ENCODE measurements at regions not wholly inside any gene's neighbourhood (a gene's known extent, or its start where the extent isn't known, plus 50 kb on each side); places are given as distances from the start of the nearest gene placed in this dataset.
"Not testable (repeated sequence)": the region's sequence is repeated elsewhere in the genome, so short reads cannot be mapped to it uniquely, and the experiment has no call there.

GRCh38 chr2:34552337-34552736, 953.2 kb upstream of the FAM98A start:
- DNase-seq (ENCODE audit: low read depth in 2 of 2): no peak

- no peak for DNase-seq (ENCODE audit: low read depth in 2 of 2)
These were observed 950.7 kb upstream of the FAM98A start for GRCh38 chr2:34549710-34550345.

GRCh38 chr2:34547900-34548299, 948.8 kb upstream of the FAM98A start:
- DNase-seq (ENCODE audit: low read depth in 2 of 2): no peak

DNA sequence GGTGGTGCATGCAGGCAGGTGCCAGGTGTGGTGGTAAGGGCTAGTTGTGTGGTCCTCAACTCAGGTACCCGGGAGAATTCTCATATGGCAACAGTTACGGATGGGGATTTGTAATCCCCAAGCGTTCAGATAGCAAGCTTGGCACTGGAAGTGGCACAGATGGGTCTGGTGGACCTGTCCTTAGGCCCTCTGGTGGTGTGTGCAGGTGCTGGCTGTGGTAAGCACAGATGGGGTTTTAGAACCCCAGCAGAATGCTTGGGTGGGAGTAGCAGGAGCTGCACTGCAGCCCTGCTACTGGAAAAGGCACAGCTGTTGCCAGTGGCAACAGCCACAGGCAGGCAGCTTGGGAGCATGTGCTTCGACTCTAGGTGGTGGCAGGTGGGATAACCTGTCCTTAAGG, 948.2 kb upstream of the FAM98A start:
- no peak for DNase-seq (ENCODE audit: low read depth in 2 of 2)

- DNase-seq (ENCODE audit: low read depth in 2 of 2): no peak
These were observed 946.5 kb upstream of the FAM98A start for GRCh38 chr2:34545486-34546136.

DNA sequence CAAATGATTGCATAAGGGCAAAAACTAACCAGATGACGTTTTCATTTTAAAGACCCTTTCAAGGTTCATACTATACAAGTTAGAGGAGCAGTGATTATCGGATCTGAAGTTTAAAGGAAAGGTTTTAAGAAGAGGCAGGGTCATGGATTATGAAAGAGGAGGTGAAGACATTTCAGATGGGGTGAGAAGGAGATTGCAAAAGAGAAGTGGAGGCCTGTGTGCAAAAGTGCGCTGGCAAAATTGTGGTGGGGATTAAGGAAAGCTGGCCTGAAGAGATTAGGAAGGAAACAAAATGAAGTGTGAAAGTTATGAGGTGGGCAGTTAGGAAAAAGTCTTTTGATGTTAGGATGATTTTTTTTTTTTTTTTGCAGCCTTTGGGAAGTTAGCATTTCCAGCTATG, 935.7 kb upstream of the FAM98A start:
- no peak for DNase-seq (ENCODE audit: low read depth in 2 of 2)

- DNase-seq (ENCODE audit: low read depth in 2 of 2): no peak
These were observed 935.2 kb upstream of the FAM98A start for GRCh38 chr2:34534341-34534740.

DNA sequence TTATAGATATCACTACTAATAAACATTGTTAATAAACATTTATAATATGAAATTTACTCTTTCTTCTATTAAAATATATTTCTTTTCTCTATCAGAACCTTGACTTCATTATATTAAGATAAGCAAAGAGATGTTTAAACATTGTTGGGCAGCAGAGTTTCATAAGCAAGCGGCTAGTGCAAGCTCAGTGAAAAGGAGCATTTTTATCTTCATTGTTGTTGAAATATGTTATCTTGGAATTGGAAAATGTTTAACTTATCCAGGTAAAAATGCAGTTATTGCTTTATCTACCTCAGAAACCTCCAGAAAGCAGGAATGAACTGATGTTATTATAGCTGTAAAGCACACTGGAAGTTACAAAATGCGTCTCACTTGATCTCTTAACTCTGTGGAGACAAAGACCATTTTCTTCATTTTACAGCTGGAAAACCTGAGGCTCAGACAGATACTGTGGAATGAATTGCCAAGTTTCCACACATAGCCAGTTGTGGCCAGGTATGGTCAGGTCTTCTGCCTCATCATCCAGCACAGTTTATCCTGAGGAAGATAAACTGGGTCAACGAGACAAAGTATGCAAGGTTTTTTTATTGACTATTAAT, 934.6 kb upstream of the FAM98A start:
- DNase-seq (ENCODE audit: low read depth in 2 of 2): no peak

DNA sequence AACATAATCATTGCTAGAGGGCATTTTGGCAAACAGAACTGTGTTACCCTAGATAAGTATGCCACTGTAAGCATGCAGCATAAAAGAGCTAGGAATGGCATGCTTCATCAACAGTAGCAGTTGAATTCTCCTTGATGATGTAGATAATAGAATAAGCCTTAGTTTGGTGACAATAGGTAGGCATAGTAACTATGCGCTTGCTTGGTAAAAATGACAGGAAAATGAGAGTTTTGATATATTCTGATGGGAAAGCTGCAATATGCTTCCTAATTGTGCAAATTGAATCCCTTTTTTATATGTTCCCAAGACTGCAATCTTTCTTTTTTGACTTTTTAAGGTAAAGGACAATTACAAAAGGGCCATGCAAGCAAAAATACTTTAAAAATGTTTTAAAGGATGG, 930.9 kb upstream of the FAM98A start:
- no peak for DNase-seq (ENCODE audit: low read depth in 2 of 2)

- DNase-seq (ENCODE audit: low read depth in 2 of 2): no peak
These were observed 924.9 kb upstream of the FAM98A start for GRCh38 chr2:34523958-34524514.

DNA sequence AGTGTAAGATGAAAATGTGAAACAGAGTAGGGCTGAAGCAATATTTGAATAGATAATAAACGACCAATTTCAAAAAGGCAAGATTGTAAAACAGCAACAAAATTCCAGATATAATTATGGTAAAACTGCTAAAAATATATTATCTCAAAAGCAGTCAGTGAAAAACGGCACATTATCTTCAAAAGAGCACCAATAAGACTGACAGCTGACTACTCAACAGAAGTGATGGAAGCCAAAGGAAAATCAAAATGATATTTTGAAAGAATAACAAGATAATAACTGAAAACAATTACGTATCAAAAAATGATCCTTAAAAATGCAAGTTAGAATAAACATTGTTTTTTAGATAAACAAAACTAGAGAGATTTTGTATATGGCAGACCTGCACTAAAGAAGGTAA, 920.6 kb upstream of the FAM98A start:
- no peak for DNase-seq (ENCODE audit: low read depth in 2 of 2)

DNA sequence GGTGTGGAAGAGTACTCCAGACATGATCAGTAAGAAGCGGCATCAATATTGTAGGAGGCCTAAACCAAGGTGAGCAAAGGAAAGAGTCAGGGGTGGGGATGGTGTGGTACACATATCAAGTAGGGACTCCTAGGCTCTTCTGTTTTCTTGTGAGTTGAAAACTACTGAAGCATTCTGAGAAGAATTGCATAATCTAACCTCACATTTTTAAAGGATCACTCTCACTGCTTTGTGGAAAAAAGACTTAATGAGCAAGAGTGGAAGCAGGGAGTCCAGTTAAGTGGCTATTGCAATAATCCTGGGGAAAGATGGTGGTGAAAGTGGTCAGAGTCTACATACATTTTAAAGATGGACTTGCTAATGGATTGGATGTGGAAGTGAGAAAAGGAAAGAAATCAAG, 899.5 kb upstream of the FAM98A start:
- DNase-seq (ENCODE audit: low read depth in 2 of 2): no peak

DNA sequence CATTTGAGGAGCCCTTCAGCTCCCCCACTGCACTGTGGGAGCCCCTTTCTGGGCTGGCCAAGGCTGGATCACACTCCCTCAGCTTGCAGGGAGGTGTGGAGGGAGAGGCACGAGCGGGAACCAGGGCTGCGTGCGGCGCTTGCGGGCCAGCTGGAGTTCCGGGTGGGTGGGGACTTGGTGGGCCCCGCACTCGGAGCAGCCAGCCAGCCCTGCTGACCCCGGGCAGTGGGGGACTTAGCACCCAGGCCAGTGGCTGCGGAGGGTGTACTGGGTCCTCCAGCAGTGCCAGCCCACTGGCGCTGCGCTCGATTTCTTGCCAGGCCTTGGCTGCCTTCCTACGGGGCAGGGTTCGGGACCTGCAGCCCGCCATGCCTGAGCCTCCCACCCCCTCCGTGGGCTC, 895.1 kb upstream of the FAM98A start:
- DNase-seq (ENCODE audit: low read depth in 2 of 2): not testable (repeated sequence)

- DNase-seq (ENCODE audit: low read depth in 2 of 2): no peak
These were observed 893.7 kb upstream of the FAM98A start for GRCh38 chr2:34492561-34493455.

DNA sequence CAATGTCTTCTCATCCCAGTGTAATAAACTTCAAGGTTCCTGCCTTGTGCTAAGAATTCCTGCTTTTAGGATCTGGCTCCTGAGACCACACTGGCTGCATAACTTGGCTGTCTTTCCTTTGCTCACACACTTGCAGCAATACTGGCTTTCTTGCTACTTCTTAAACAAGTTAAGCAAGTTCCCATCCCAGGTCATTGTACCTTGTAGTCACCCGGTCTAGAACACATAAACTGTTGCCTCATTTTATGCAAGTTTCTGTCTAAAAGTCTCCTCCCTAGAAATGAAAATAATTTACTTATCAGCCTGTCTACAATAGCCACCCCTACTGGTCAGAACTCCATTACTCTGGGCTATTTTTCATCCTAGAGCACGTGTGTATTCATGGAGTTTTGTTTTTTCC, 887.9 kb upstream of the FAM98A start:
- DNase-seq (ENCODE audit: low read depth in 2 of 2): no peak

DNA sequence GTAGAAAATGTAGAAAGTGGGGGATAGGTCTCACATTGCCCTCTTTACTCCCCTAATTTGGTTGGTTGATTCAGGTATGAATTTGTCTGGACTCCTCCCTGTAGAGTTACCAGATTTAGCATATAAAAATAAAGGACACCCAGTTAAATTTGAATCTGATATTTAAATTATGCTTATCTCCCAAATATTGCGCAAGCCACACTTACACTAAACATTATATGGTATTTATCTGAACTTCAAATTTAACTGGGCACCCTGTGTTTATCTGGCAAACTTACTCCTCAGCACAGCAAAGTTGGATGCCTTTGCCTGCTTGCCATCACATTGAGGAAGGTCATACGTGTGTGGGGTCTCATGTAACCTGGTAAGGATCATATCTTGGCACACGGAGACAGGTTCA, 882.4 kb upstream of the FAM98A start:
- no peak for DNase-seq (ENCODE audit: low read depth in 2 of 2)

DNA sequence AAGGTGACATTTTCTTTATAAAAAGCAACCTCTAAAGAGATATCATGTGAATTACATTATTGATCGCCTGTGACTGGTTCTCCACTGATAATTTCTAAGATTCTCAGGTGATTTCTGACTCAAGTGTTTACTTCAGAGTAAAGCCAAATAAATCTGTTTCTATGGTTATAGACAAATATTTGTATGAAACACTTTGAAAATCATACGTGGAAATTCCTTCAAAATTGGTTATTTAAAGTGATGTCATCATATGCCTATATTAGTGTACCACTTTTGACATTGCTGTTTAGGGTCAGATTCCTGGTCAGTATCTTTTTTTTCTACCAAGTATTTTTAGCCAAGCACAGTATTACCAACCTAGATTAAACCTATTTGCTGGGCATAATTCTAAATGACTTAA, 881.3 kb upstream of the FAM98A start:
- DNase-seq (ENCODE audit: low read depth in 2 of 2): no peak

GRCh38 chr2:34475156-34475555, 876.1 kb upstream of the FAM98A start:
- no peak for DNase-seq (ENCODE audit: low read depth in 2 of 2)

DNA sequence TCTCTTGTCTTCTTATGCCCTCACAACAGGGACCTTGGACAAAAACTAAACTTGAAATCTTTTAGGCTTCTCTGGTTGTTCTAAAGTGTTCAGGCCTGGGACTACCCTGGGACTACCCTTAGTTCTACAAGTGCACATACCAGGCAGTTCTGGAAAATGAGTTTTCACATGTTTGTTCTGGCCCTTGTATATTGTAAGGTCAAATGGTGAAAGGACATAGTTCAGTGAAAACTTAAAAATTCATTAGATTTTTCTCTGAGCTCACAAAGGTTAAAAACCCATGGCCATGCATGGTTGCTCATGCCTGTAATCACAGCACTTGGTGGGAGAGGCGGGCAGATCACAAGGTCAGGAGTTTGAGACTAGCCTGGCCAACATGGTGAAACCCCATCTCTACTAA, 875.5 kb upstream of the FAM98A start:
- DNase-seq (ENCODE audit: low read depth in 2 of 2): no peak

DNA sequence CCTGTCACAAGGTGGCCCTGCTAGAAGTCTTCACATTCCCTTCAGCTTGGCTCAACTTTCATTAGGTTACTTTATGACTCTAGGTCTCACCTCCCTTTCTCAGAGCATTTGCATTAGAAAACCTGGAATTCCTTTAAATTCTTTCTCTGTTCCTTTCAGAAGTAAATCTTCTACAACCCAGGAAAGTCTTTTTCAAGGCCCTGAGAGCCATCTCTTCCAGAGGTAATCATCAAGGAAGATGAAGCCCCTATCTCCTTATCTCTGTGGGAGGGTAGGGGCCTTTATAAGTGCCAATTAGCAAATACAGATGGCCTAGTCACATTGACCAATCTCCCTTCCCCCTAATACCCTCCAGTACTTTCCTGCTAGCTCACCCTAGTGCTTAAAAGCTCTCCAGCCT, 848.0 kb upstream of the FAM98A start:
- no peak for DNase-seq (ENCODE audit: low read depth in 2 of 2)

- DNase-seq (ENCODE audit: low read depth in 2 of 2): no peak
These were observed 824.2 kb upstream of the FAM98A start for GRCh38 chr2:34423301-34423700.

DNA sequence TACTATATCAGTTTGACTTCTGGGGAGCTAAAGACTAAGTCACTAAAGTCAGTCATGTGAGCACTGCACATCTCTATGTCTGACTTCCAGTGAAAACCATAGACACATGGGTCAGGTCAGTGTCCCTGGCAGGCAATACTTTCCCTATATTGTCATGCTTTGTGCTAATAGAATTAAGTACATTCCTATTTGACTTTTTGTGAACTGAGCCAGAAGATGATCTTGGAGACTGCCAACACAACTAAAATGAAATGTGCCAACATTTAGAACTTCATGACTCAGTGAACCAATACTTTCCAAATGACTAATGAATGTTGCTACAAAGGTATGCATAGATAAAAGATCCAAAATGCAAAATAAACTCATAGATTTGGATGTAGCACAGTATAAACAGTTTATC, 820.8 kb upstream of the FAM98A start:
- DNase-seq (ENCODE audit: low read depth in 2 of 2): no peak

Measured in stimulated activated CD4-positive, alpha-beta T cell treated with anti-CD3 and anti-CD28 coated beads, Interleukin-15, amount 100 ng/mL, for 48 hours (primary cell).